ENCODE measurements at regions not wholly inside any gene's neighbourhood (a gene's known extent, or its start where the extent isn't known, plus 50 kb on each side); places are given as distances from the start of the nearest gene placed in this dataset.

- no peak for TF ChIP-seq CTCF (IDR thresholded peaks at IDR 0.05)
- no peak for TF ChIP-seq POLR2A (IDR thresholded peaks at IDR 0.05)
Observed at GRCh38 chr12:115437061-115437567, 753.1 kb upstream of the TBX3 start.
